ENCODE measurements at regions not wholly inside any gene's neighbourhood (a gene's known extent, or its start where the extent isn't known, plus 50 kb on each side); places are given as distances from the start of the nearest gene placed in this dataset.

DNA sequence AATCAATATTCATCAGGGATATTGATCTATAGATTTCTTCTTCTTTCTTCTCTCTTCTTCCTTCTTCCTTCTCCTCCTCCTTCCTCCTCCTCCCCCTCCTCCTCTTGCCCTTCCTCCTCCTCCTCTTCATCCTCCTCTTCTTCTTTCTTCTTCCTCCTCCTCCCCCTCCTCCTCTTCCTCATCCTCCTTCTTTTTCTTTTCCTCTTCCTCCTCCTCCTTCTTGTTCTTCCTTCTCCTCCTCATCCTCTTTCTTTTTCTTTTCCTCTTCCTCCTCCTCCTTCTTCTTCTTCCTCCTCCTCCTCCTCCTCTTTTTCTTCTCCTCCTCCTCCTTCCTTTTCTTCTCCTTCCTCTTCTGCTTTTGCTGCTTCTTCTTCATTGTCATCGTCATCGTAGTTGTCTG, 52.4 kb upstream of the SERINC1 start:
- no peak for DNase-seq (ENCODE audit: low read depth)
- no peak overlapping the region for H3K4me3 ChIP-seq (ENCODE audit: low read depth, low read length)
- TF ChIP-seq, protein P1, sequence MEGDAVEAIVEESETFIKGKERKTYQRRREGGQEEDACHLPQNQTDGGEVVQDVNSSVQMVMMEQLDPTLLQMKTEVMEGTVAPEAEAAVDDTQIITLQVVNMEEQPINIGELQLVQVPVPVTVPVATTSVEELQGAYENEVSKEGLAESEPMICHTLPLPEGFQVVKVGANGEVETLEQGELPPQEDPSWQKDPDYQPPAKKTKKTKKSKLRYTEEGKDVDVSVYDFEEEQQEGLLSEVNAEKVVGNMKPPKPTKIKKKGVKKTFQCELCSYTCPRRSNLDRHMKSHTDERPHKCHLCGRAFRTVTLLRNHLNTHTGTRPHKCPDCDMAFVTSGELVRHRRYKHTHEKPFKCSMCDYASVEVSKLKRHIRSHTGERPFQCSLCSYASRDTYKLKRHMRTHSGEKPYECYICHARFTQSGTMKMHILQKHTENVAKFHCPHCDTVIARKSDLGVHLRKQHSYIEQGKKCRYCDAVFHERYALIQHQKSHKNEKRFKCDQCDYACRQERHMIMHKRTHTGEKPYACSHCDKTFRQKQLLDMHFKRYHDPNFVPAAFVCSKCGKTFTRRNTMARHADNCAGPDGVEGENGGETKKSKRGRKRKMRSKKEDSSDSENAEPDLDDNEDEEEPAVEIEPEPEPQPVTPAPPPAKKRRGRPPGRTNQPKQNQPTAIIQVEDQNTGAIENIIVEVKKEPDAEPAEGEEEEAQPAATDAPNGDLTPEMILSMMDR (IDR thresholded peaks at IDR 0.05; ENCODE audit: low read depth, low read length, missing control alignments): no peak

- peak; percentile 16 for DNase-seq (ENCODE audit: low read depth)
- H3K4me3 ChIP-seq (ENCODE audit: low read depth, low read length): no peak overlapping the region
- TF ChIP-seq, protein P1 (IDR thresholded peaks at IDR 0.05; ENCODE audit: low read depth, low read length, missing control alignments): peak; percentile 93
Observed at GRCh38 chr6:122530440-122531046, 58.9 kb upstream of the SERINC1 start.

DNA sequence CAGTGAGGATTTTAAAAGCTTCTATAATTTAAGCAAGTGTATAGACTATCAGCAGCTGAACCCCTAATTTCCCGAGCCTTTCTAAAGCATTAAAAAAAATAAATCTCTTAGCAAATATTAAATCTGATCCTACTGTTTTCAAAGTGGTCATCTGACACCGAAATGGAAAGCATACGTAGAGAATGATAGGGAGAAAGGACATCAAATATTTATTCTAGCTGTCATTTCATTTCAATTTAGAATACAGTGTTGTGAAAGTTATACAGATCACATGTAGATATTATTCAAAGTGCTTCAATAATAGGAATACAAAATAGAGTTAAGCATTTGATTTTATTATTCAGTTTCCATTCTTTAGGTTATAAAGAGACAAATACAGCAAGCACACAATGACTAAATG, 61.9 kb upstream of the PKIB start:
- TF ChIP-seq, protein P1 (IDR thresholded peaks at IDR 0.05; ENCODE audit: low read depth, low read length, missing control alignments): no peak
- H3K4me3 ChIP-seq (ENCODE audit: low read depth, low read length): no peak overlapping the region
- DNase-seq (ENCODE audit: low read depth): no peak

DNA sequence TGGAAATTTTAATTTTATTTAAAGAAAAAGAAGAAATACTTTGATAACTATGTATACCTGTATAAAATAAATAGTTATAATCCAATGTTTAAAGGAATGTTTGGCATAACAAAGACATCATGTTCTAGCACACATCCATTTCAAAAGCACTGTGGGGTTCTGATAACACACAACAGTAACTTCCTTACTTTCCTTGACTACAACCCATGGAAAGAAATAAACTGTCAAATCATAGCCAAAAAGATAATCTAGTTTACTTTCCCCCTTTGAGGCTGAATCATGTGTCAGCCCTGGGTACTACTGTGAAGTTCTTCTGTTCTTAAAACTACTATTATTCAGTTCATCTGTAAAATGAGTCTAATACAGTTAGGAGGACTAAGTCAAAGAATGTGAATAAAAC, 61.4 kb upstream of the PKIB start:
- no peak overlapping the region for H3K4me3 ChIP-seq (ENCODE audit: low read depth, low read length)
- TF ChIP-seq, protein P1 (IDR thresholded peaks at IDR 0.05; ENCODE audit: low read depth, low read length, missing control alignments): no peak
- DNase-seq (ENCODE audit: low read depth): no peak

DNA sequence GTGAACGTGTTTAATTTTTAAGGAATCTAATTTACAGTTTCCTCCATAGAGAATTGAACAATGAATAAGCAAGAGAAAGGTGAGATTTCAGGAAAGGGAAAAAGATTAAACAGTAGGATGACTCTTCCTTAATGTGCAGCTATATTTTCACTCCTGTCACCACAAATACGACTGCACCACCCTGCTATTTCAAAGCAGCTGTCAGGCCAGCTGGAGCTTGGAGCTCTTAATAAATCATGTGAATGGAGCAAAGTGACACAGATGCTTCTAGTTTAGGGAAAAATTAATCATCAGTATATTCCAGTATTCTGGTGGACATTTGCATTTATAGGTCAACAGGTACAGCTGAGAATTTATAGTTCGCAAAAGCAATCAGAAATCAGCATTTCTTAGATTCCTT, 56.5 kb upstream of the PKIB start:
- DNase-seq (ENCODE audit: low read depth): no peak
- H3K4me3 ChIP-seq (ENCODE audit: low read depth, low read length): no peak overlapping the region
- TF ChIP-seq, protein P1 (IDR thresholded peaks at IDR 0.05; ENCODE audit: low read depth, low read length, missing control alignments): no peak

GRCh38 chr6:122555561-122555960, 54.6 kb upstream of the PKIB start:
- TF ChIP-seq, protein P1 (IDR thresholded peaks at IDR 0.05; ENCODE audit: low read depth, low read length, missing control alignments): no peak
- no peak overlapping the region for H3K4me3 ChIP-seq (ENCODE audit: low read depth, low read length)
- DNase-seq (ENCODE audit: low read depth): no peak

DNA sequence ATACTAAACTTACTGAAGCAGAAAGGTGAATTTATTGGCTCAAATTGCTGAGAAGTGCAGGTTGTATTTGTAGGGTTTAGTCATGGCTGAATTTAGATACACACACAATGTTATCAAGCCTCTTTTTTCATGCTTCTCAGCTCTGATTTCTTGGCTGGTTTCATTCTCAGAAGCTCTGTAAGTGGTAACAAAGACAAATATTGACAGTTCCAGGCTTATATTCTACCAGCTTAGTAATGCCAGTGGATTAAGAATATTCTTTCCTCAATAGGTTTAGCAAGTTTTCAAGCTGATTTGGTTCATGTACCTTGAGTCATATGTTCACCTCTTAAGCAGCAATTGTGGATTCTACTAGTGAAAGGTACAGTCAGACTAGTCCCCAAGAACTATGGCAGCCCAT, 52.1 kb upstream of the PKIB start:
- TF ChIP-seq, protein P1 (IDR thresholded peaks at IDR 0.05; ENCODE audit: low read depth, low read length, missing control alignments): no peak

More for the DNA sequence above, 52.1 kb upstream of the PKIB start:
- H3K4me3 ChIP-seq (ENCODE audit: low read depth, low read length): no peak overlapping the region
- DNase-seq (ENCODE audit: low read depth): no peak

Measured in GM12864 (cell line).